HG03135 (cell line): ENCODE measurements at regions not wholly inside any gene's neighbourhood (a gene's known extent, or its start where the extent isn't known, plus 50 kb on each side); places are given as distances from the start of the nearest gene placed in this dataset.
"Not testable (repeated sequence)": the region's sequence is repeated elsewhere in the genome, so short reads cannot be mapped to it uniquely, and the experiment has no call there.

Experiments used
- ATAC-seq: cut with Tn5 transposase; IDR thresholded peaks from one replicate; pipeline ENCODE4 v1.9.1; 2021; ENCODE audit warnings: mild to moderate bottlenecking, moderate library complexity; ENCODE audit not compliant: unreplicated experiment

DNA sequence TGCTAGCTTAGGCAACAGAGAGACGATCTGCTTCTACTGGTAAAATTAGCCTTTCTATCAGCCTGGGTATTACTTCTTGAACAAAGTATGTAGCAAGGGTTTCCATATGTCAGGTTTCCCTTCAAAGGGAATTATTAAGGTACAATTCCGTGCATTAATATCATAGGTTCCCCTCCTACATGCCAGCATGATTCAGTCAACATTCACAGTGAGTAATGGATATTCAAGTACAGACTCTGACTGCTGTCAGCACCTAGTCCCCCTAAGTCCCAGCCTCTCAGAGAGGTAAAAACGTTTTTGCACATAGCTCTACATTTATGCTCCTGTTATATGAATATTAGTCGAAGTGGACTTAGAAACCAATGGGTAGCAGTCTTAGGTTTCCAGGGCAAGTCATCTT is 322.4 kb upstream of the CCNG1 start:
- no peak for ATAC-seq

- not testable (repeated sequence) for ATAC-seq
Measured at GRCh38 chr5:163116618-163117017, 320.8 kb upstream of the CCNG1 start.

GRCh38 chr5:163134061-163134460 is 303.3 kb upstream of the CCNG1 start:
- no peak for ATAC-seq

- ATAC-seq, result no peak
Measured at GRCh38 chr5:163135849-163136248, 301.5 kb upstream of the CCNG1 start.

GRCh38 chr5:163161512-163161911 is 275.9 kb upstream of the CCNG1 start:
- ATAC-seq, result no peak

DNA sequence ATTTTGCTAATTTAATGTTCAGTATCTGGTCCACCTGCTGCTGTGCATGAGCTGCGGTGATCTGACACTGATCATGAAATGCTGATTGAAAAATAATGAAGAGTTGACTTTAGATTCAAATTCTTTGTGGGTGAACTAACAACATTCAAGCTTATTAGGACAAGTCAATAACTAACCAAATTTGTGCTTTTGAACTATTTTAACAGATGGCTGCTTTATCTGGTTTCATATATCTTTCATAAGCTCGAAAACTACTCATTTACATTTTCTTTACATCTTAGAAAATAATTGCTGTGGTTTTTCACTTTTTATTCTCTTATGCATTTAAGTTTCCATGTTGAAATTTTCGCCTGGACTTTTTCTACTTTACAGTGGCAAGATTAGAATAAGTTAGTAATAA is 274.8 kb upstream of the CCNG1 start:
- no peak for ATAC-seq

DNA sequence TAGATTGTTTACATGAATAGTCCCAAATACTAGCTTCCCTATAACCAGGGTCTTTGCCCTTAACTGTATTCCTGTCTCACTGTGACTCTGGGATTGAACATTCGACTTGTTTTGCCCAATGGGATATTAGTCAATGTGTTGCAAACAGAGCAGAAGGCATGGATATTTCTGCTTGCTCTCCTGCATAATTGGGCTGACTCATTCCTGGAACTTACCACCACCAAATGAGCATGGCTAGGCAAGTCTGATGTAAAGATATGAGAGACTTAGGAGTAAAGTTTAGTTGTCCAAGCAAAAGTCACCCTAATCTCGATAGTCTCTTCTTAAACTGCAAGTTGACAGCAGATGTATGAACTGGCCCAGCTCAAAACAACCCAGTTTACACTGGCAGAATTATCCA is 273.5 kb upstream of the CCNG1 start:
- no peak for ATAC-seq

GRCh38 chr5:163165277-163165676 is 272.1 kb upstream of the CCNG1 start:
- ATAC-seq, result no peak

- ATAC-seq, result not testable (repeated sequence)
Measured at GRCh38 chr5:163170161-163170560, 267.2 kb upstream of the CCNG1 start.

DNA sequence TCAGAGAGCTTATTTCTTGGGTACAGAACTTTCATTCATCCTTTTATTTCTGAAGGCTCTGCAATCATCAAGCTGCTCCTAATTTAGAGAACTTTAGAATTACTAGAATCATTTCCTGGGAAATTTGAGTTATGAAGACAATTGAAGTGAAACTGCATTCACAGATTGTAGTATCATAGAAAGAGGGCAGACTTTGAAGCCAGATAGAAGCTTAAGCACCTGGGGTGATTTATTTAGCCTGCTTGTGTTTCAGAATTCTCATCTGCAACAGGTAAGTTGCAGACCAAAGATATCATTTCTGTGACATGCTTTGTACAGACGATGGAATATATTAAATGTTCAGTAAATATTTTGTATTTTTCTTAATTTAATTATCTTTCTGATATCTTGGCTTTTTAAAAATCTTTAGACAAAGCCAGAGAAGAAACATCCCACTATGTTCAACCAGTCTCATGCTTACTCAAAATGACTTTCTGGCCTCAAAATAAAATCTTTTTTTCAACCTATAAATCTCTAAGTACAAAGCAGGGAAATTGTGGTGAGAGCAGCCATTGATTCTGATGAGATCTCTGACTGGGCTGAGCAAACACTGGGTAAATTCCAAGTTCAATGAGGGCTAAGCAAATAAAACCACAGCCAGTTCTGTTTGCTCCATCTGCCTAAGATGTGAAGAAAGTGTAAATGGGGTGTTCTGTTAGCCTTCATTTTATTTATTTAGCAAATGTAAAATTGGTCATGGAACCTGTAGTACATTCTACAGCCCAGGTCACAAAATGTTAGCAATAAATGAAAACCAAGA is 264.7 kb upstream of the CCNG1 start:
- no peak for ATAC-seq

DNA sequence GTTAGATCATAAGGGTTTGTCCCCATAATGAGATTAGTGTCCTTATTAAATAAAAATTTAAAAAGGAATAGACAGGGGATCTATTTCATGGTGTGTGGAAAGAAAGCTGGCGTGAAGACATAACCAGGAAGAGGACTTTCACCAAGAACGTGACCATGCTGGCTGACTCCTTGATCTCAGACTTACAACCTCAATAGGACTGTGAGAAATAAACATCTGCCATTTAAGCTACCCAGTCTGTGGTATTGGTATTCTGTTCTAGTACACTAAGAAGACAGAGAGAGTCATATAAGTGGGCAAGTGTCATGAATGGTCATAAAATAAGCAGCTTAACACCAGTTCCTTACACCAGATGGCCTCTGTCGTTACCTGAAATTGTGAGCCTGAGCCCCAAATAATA is 259.4 kb upstream of the CCNG1 start:
- no peak for ATAC-seq

- no peak for ATAC-seq
Measured at GRCh38 chr5:163185315-163185714, 252.1 kb upstream of the CCNG1 start.

- no peak for ATAC-seq
Measured at GRCh38 chr5:163189023-163189553, 248.3 kb upstream of the CCNG1 start.

DNA sequence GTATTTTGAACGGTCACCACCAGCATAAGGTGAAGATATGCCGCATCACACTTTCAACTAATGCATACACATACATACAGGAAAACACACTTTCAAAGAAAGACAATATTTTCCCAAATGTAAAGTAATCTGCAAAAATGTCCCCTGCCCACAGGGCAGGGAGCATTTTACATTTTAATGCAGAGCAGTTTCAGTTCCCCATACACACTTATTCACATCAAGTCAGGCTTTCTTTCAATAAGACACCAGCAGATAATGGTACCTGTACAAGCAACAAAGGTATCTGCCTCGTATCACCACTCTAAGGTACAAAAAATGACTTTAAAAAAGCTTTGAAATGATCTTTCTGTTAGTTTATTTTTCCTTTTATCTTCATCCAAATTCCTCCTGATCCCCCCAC is 247.1 kb upstream of the CCNG1 start:
- no peak for ATAC-seq

- ATAC-seq, result no peak
Measured at GRCh38 chr5:163190784-163191183, 246.6 kb upstream of the CCNG1 start.

GRCh38 chr5:163193886-163194285 is 243.5 kb upstream of the CCNG1 start:
- no peak for ATAC-seq

DNA sequence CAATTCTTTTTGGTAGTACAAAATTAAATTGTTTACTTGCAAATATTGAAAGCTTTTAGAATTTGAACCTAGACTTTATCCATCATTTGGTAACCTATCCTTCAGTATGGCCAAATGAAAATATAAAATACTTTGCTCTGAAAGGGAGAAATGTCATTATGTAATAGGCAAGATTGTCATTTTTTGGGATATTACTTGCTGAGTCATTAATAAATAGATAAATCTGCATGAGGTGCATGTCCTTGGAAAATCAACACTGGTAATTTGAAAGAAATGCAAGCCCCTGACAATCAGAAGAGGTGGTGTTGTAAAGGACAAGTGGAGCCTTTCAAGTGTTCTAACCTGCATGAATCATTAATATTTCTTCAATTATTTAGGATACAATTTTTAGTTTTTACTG is 231.8 kb upstream of the CCNG1 start:
- ATAC-seq, result no peak

GRCh38 chr5:163221581-163221980 is 215.8 kb upstream of the CCNG1 start:
- no peak for ATAC-seq

DNA sequence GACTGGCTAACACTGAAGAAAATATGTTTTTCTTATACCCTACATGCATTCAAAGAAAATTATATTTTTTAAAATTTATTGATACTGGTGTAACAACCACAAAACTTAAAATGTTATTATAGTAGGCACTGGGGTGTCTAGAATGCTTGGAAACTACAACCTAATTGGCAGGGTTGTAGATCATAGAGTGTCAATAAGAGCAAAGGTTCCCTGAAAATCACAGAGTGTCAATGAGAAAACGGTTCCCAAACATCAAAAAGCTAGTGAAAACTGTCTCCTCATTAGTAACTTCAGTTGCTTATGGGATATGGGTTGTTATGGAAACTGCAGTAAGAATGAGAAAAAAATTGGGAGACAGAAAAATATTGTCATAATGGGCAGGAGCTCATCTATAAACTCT is 214.4 kb upstream of the CCNG1 start:
- ATAC-seq, result no peak

DNA sequence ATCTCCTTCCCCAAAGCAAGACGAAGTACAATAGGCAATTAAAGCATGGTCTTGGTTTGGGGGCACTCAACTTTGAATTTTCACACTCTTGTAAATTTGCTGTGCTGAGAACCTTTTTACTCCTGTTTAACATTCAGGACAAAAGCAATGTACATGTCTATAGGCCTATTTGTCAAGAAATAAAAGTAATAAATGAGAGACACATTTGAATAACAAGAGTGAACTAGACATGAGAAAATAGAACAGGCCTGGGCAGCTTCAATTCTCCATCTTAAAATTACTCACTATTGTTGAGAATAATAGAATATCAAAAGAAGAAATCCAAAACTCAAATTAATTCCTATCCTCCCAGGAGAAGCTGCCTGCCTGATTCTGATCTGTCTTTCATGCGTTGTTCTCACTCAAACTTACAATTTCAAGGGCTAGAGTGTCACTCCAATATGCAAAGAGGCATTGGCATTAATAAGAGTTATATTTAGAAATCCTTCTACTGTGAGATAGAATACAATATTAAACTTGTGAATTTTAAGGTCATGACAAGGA is 192.9 kb upstream of the CCNG1 start:
- no peak for ATAC-seq

DNA sequence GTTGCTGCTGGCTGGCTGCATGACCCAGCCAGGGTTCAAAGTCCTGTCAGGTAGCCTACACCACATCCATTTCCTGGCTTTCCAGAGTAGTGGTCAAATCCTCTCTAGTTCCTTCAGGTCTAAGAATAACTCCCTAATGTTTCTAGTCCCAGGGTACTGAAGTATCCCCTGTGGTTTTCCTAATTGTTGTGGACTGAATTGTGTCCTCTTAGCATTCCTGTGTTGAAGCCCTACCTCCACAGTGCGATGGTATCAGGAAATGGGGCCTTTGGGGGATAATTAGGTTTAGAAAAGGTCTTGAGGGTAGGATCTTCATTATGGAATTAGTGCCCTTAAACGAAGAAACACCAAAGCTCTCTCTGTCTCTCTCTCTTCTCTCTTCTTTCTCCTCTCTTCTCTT is 191.8 kb upstream of the CCNG1 start:
- ATAC-seq, result no peak

DNA sequence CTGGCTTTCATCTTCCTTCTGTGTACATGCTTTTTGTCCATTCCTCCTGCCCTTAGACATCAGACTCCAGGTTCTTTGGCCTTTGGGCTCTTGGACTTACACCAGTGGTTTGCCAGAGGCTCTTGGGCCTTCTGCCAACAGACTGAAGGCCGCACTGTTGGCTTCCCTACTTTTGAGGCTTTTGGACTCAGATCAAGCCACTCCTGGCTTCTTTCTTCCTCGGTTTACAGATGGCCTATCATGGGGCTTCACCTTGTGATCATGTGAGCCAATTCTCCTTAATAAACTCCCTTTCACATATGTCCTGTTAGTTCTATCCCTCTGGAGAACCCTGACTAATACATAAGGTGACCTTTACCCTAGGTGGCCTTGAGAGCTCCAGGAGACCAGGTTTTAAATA is 189.1 kb upstream of the CCNG1 start:
- no peak for ATAC-seq

GRCh38 chr5:163248871-163249270 is 188.5 kb upstream of the CCNG1 start:
- ATAC-seq, result no peak
